ENCODE measurements at regions not wholly inside any gene's neighbourhood (a gene's known extent, or its start where the extent isn't known, plus 50 kb on each side); places are given as distances from the start of the nearest gene placed in this dataset.

- FAIRE-seq (no peak), DNase-seq (ENCODE audit: low read depth) (no peak)
- Histone ChIP-seq H3K36me3 (ENCODE audit: control insufficient read depth, insufficient read depth, low read length) (no peaks in the 10 kb centered on the region), H3K27me3 (ENCODE audit: control insufficient read depth, insufficient read depth, low read length) (no peaks in the 10 kb centered on the region), H3K4me3 (ENCODE audit: low read depth, low read length) (no peak overlapping the region)
- no peak for TF ChIP-seq CTCF (IDR thresholded peaks at IDR 0.05; ENCODE audit: insufficient read depth, low read length, severe bottlenecking)
Observed at GRCh38 chr2:145666552-145666951, 1146.6 kb upstream of the ZEB2 start.

DNA sequence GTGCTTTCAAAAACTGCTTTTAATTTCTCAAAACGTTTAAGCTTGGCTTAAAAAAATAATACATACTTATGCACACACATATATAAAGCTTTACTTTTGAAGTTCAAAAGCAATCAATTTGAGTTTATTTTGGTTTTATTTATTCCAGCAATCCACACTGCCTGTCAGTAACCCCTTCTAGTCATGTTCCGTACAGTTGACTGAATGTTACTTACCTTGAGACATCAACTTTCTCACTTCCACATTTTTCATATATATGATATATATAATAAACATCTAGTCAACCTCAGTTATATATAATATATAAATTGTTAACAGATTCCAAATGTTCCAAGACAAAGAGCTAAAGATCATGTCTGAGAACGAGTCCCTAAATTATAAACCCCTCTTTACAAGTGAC is 1137.3 kb upstream of the ZEB2 start:
- H3K4me3 ChIP-seq (ENCODE audit: low read depth, low read length): no peak overlapping the region
- TF ChIP-seq CTCF (IDR thresholded peaks at IDR 0.05; ENCODE audit: insufficient read depth, low read length, severe bottlenecking): no peak
- FAIRE-seq: no peak
- no peaks in the 10 kb centered on the region for H3K27me3 ChIP-seq (ENCODE audit: control insufficient read depth, insufficient read depth, low read length)
- no peak for DNase-seq (ENCODE audit: low read depth)
- no peaks in the 10 kb centered on the region for H3K36me3 ChIP-seq (ENCODE audit: control insufficient read depth, insufficient read depth, low read length)

DNA sequence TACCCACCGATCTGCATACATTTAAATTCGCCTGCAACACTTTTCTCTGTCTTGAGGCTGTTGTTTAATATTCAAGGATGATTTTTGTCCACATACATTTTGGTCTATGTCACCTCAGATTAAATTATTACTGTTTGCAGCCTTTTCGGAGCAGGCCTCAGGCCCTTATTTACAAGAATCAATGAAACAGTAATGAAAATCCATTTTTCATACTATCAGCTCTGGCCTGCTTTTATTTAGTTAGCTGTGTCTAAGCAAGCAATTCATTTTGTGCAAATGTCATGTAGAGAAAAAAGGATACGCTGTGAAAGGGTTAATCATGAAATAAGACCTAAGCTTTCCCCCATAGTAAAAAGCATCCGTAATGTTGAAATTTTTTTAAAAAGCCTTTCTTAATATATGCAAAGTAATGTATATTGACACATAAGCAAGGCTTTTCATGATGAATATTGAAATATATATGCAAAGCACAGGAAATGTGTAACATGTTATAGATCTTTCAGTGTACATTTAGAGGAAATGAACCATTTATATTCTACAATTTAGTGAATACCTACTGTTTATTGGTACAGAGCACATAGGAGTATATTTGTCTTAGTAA is 1135.3 kb upstream of the ZEB2 start:
- Histone ChIP-seq H3K27me3 (ENCODE audit: control insufficient read depth, insufficient read depth, low read length) (no peaks in the 10 kb centered on the region), H3K4me3 (ENCODE audit: low read depth, low read length) (no peak overlapping the region), H3K36me3 (ENCODE audit: control insufficient read depth, insufficient read depth, low read length) (no peaks in the 10 kb centered on the region)
- FAIRE-seq (no peak), DNase-seq (ENCODE audit: low read depth) (no peak)
- TF ChIP-seq CTCF (IDR thresholded peaks at IDR 0.05; ENCODE audit: insufficient read depth, low read length, severe bottlenecking): no peak

- TF ChIP-seq CTCF (IDR thresholded peaks at IDR 0.05; ENCODE audit: insufficient read depth, low read length, severe bottlenecking): no peak
- DNase-seq (ENCODE audit: low read depth): no peak
- no peaks in the 10 kb centered on the region for H3K27me3 ChIP-seq (ENCODE audit: control insufficient read depth, insufficient read depth, low read length)
- H3K4me3 ChIP-seq (ENCODE audit: low read depth, low read length): no peak overlapping the region
- no peak for FAIRE-seq
- no peaks in the 10 kb centered on the region for H3K36me3 ChIP-seq (ENCODE audit: control insufficient read depth, insufficient read depth, low read length)
Observed at GRCh38 chr2:145654746-145655145, 1134.8 kb upstream of the ZEB2 start.

GRCh38 chr2:145654156-145654555 is 1134.2 kb upstream of the ZEB2 start:
- no peak overlapping the region for H3K4me3 ChIP-seq (ENCODE audit: low read depth, low read length)
- H3K36me3 ChIP-seq (ENCODE audit: control insufficient read depth, insufficient read depth, low read length): no peaks in the 10 kb centered on the region
- DNase-seq (ENCODE audit: low read depth) (peak; percentile 35), FAIRE-seq (no peak)
- TF ChIP-seq CTCF (IDR thresholded peaks at IDR 0.05; ENCODE audit: insufficient read depth, low read length, severe bottlenecking): no peak
- no peaks in the 10 kb centered on the region for H3K27me3 ChIP-seq (ENCODE audit: control insufficient read depth, insufficient read depth, low read length)

- FAIRE-seq: no peak
- Histone ChIP-seq H3K36me3 (ENCODE audit: control insufficient read depth, insufficient read depth, low read length) (no peaks in the 10 kb centered on the region), H3K27me3 (ENCODE audit: control insufficient read depth, insufficient read depth, low read length) (no peaks in the 10 kb centered on the region), H3K4me3 (ENCODE audit: low read depth, low read length) (no peak overlapping the region)
- no peak for TF ChIP-seq CTCF (IDR thresholded peaks at IDR 0.05; ENCODE audit: insufficient read depth, low read length, severe bottlenecking)
- DNase-seq (ENCODE audit: low read depth): peak; percentile 71
Observed at GRCh38 chr2:145653553-145653952, 1133.6 kb upstream of the ZEB2 start.

Data from bronchial epithelial cell (primary cell).